ENCODE measurements at regions not wholly inside any gene's neighbourhood (a gene's known extent, or its start where the extent isn't known, plus 50 kb on each side); places are given as distances from the start of the nearest gene placed in this dataset.

DNA sequence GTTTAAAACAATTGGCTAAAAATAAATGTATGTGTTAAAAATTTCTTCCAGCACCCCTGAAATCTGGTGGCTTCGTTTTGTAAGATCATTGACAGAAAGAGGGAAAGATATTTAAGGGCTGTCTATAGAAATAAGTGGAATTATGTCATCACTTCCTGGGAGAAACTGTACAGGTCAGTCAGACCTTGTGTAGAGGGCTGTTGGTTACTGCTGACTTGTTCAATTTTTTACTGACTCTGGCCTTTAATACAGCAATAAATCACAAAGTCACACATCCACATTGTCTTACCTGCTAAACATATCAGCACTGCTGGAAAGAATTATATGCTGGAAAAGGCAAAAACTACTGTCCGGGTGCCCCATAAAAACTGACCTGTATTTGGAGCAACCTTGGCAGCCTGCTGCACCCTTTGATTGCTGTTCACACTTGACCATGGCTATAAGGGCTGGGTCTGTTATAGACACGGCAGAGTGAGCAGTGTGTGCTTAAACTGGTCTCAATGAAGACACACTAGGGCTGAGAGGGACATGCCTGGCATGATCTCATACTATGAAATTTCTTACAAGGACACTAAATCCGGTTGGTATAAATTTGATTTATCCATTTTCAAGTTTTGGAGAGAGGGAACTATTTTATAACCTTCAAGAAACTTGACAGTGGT, 162.1 kb downstream of the NHLRC3 start:
- Mint-ChIP-seq H3K9me3 (no peaks in the 10 kb centered on the region), H3K27me3 (ENCODE audit: low read depth) (peaks cover 3% of the 10 kb centered on the region), H3K4me3 (no peak overlapping the region), H3K4me1 (ENCODE audit: low read depth) (peaks cover 6% of the 10 kb centered on the region), H3K36me3 (ENCODE audit: insufficient read depth) (no peaks in the 10 kb centered on the region)
- ATAC-seq (no peak), DNase-seq (no peak)

DNA sequence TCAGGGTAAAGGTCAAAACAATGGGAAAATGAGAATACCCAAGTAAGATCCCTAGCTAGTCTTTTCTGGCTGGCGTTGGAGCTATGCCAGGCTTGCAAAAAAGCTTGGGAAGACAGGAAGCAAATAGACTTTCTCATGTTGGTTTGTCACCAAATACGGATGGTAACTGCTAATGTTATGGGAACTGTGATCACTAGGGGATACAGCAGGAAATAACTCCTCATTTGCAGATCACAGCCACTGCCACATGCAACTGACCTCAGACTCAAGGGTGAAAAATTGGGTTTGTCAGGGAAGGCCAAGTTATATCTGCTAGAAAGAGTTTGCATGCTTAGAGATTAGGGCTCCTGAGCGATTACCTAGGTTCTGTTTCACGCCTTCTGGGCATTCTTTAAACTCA, 162.9 kb downstream of the NHLRC3 start:
- ATAC-seq, result no peak

DNA sequence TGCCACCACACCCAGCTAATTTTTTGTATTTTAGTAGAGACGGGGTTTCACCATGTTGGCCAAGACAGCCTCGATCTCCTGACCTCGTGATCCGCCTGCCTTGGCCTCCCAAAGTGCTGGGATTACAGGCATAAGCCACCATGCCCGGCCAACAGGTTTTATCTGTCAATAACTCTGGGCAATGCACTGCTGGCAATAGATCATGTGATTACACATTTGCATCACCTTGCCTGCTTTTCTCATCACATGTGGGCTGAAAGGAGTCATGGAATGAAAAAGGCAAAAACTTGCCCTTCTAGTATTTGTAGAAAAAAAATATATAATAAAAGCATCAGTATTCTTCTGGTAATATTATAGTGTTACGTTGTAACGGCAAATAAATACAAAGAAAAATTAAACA, 164.5 kb downstream of the NHLRC3 start:
- ATAC-seq, result no peak
- H3K4me1 Mint-ChIP-seq (ENCODE audit: low read depth), result no peaks in the 10 kb centered on the region
- no peaks in the 10 kb centered on the region for H3K9me3 Mint-ChIP-seq
- H3K27me3 Mint-ChIP-seq (ENCODE audit: low read depth), result peaks cover 5% of the 10 kb centered on the region
- no peaks in the 10 kb centered on the region for H3K36me3 Mint-ChIP-seq (ENCODE audit: insufficient read depth)
- no peak overlapping the region for H3K4me3 Mint-ChIP-seq
- DNase-seq, result no peak

More for the DNA sequence above, 162.9 kb downstream of the NHLRC3 start:
- Mint-ChIP-seq H3K36me3 (ENCODE audit: insufficient read depth) (no peaks in the 10 kb centered on the region), H3K27me3 (ENCODE audit: low read depth) (peaks cover 3% of the 10 kb centered on the region), H3K4me1 (ENCODE audit: low read depth) (peaks cover 6% of the 10 kb centered on the region), H3K9me3 (no peaks in the 10 kb centered on the region), H3K4me3 (no peak overlapping the region)
- no peak for DNase-seq

DNA sequence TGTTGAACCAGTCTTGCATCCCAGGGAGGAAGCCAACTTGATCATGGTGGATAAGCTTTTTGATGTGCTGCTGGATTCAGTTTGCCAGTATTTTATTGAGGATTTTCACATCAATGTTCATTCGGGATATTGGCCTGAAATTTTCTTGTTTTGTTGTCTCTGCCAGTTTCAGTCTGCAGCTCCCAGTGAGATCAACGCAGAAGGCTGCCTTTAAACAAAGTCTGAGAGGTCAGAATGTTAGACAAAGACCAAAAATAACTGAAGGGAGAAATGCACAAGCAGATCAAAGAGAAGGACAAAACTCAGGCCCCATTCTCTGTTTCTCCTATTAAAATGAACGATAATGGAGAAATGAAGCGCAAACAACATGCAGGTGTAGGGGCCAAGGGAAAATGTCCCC, 170.4 kb downstream of the NHLRC3 start:
- Mint-ChIP-seq H3K36me3 (ENCODE audit: insufficient read depth) (no peaks in the 10 kb centered on the region), H3K9me3 (no peaks in the 10 kb centered on the region), H3K27me3 (ENCODE audit: low read depth) (peaks cover 4% of the 10 kb centered on the region), H3K4me1 (ENCODE audit: low read depth) (no peaks in the 10 kb centered on the region), H3K4me3 (no peak overlapping the region)
- DNase-seq, result no peak
- ATAC-seq, result no peak

DNA sequence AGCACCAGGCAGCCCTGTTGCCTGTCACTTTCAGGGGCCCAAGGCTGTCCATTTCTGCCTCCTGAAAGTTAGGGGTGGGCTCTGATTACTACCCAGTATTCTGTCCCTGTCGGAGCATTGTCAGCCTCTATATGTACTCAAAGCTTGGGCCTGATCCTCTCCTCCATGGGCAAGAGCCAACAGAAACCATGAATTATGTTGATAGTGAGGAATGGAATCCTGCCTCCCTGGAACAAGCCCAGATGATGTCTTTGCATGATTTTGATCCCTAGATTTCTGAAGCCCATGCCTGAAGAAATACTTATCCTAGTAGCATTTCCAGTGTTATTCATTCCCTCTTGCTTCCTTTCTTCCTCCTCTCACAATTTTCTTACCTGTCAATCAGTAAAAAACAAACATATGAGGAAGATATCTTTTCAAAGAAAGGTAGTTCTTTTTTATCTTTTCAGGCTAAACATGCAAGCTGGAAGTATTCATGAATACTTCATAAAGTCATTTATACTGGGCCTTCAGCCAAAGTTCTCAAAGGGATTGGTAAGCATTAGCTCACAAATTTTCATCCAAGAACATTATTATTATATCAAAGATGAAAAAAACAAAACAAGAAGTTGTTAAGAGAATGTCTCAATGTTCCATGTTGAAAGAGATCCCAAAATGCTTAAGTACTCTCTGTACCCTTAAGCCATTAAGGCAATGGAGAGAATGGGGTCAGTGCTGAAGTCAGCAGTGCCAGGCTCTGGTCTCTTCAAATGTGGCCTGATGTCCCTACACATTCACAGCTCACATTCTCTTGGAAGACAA, 171.7 kb downstream of the NHLRC3 start:
- ATAC-seq (no peak), DNase-seq (no peak)
- no peaks in the 10 kb centered on the region for H3K36me3 Mint-ChIP-seq (ENCODE audit: insufficient read depth)
- no peak overlapping the region for H3K4me3 Mint-ChIP-seq
- peaks cover 3% of the 10 kb centered on the region for H3K27me3 Mint-ChIP-seq (ENCODE audit: low read depth)
- no peaks in the 10 kb centered on the region for H3K4me1 Mint-ChIP-seq (ENCODE audit: low read depth)
- no peaks in the 10 kb centered on the region for H3K9me3 Mint-ChIP-seq

DNA sequence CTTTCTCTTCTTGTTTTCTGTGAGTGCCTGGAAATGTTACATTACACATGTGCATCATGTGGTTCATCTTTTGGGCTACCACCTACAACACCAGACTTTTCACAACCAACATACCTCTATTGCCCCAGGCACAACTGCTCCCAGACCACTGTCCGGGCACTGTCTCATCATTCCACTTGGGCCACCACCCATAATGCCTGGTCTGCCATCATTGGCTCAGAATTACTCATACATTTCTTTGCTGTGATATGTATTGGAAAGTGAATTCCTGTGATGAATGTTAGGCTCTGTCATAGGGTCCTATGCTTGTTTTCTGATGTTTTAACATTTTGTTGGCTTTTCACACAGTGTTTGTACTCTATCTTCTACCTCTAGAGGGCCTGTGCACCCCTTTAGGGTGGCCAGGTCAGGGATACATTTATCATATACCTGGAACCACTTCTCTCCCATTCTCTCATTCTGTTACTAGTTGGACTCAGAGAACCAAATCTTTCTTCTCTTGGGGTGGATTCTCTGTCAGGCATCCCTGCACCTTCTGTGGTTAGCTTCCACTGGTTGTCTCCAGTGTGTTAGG, 172.8 kb downstream of the NHLRC3 start:
- no peaks in the 10 kb centered on the region for H3K9me3 Mint-ChIP-seq
- peaks cover 8% of the 10 kb centered on the region for H3K27me3 Mint-ChIP-seq (ENCODE audit: low read depth)
- H3K4me3 Mint-ChIP-seq, result no peak overlapping the region
- no peak for ATAC-seq
- no peaks in the 10 kb centered on the region for H3K4me1 Mint-ChIP-seq (ENCODE audit: low read depth)
- DNase-seq, result no peak
- no peaks in the 10 kb centered on the region for H3K36me3 Mint-ChIP-seq (ENCODE audit: insufficient read depth)

DNA sequence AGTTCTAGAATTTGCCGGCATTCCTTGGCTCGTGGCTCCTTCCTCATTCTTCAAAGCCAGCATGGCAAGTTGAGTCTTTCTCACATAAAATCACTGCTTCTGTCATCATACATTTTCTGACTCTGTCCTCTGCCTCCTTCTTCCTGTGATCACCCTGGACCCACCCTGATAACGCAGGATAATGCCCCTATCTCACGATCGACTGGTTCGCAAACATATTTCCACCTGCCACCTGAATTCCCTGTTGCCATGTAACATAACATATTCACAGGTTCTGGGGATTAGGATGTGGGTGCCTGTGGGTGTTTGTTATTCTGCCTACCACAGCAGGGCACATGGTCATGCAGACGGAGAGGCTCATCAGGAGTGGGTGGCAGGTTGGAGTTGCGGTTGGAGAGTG, 177.7 kb downstream of the NHLRC3 start:
- ATAC-seq (no peak), DNase-seq (no peak)
- Mint-ChIP-seq H3K4me3 (no peak overlapping the region), H3K36me3 (ENCODE audit: insufficient read depth) (no peaks in the 10 kb centered on the region), H3K27me3 (ENCODE audit: low read depth) (peaks cover 6% of the 10 kb centered on the region), H3K4me1 (ENCODE audit: low read depth) (no peaks in the 10 kb centered on the region), H3K9me3 (peaks cover 9% of the 10 kb centered on the region)

DNA sequence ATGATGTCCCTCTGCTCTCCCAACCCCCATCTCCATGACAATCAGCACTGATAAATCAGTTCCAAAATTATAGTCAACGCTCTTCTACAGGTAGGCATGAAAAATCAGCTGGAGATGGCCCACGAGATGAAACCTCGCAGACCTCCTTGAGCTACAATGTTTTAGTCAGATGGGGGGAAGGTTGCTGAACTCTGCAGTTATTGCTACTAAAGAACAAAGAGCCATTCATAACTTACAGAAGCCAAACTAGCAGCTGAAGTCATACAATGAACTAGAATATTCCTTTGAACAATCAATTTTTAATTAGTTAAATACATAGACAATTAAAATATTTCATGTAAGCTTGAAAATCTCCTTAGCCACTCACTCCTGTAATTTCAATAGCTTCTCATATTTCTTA, 179.2 kb downstream of the NHLRC3 start:
- ATAC-seq (no peak), DNase-seq (no peak)
- Mint-ChIP-seq H3K36me3 (ENCODE audit: insufficient read depth) (no peaks in the 10 kb centered on the region), H3K4me3 (no peak overlapping the region), H3K27me3 (ENCODE audit: low read depth) (peaks cover 6% of the 10 kb centered on the region), H3K9me3 (peaks cover 9% of the 10 kb centered on the region), H3K4me1 (ENCODE audit: low read depth) (no peaks in the 10 kb centered on the region)

DNA sequence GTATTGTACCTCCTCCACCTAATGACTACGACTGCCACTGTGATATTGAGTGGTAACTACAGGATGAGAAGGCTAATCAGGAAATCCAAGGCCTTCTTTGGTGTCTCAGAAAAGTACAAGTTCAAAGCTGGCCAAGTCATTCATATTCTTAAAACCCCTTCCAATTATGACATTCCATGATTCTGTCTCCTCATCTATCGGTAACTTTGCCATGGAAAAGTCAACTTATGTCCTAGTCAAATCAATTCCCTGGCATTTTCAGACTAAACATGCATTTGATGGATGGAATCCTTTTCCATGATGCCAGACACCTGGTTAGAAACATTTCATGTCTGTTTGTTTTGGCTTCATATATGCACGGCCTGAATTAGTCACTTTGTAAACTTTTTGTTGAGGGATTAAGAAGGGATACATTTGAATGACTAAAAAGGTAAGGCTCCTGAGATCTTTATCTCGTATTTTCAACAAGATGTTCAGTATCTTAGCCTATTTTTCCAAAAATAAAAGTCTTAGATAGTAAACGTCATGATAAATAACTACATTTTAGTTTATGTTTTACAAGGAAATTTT, 186.5 kb downstream of the NHLRC3 start:
- Mint-ChIP-seq H3K36me3 (ENCODE audit: insufficient read depth) (no peaks in the 10 kb centered on the region), H3K27me3 (ENCODE audit: low read depth) (no peaks in the 10 kb centered on the region), H3K9me3 (peaks cover 9% of the 10 kb centered on the region), H3K4me1 (ENCODE audit: low read depth) (no peaks in the 10 kb centered on the region), H3K4me3 (no peak overlapping the region)
- ATAC-seq (no peak), DNase-seq (no peak)

DNA sequence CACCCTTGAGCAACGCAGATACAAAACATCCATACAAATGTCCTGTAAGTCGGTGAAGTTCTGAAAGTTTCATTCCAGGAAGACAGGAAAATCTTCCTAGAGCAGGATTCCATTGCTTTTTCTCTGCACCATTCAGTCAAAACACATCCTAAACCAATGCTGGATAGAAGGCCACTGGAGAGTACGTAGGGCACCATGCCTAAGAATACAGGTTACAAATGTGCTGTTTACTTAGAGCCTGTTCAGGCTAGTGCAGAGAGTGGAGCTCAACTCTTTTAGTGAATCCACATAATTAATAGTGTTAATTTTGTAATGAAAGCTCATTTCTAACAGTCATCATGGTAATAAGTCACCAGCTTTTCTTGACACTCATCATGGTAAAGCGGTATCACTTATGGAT, 187.6 kb downstream of the NHLRC3 start:
- Mint-ChIP-seq H3K4me3 (no peak overlapping the region), H3K27me3 (ENCODE audit: low read depth) (no peaks in the 10 kb centered on the region), H3K36me3 (ENCODE audit: insufficient read depth) (no peaks in the 10 kb centered on the region), H3K4me1 (ENCODE audit: low read depth) (no peaks in the 10 kb centered on the region), H3K9me3 (no peaks in the 10 kb centered on the region)
- ATAC-seq (no peak), DNase-seq (no peak)

DNA sequence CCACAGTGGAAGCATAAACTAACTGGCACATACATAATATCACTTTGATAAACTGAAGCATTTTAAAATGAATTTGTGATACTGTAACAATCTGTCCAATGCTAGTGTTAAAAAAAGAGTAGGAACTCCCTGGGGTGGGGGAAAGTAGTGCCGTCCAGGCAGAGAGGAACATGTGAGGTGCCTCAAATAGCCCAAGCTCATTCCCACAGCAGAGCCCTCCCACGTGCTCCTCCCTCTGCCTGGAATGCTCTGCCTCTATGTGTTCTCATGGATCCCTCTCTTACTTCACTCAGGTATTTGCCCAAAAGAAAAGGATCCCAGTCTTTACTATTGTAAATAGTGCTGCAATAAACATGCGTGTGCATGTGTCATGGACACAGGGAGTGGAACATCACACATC, 188.1 kb downstream of the NHLRC3 start:
- H3K27me3 Mint-ChIP-seq (ENCODE audit: low read depth), result no peaks in the 10 kb centered on the region
- no peaks in the 10 kb centered on the region for H3K36me3 Mint-ChIP-seq (ENCODE audit: insufficient read depth)
- H3K4me1 Mint-ChIP-seq (ENCODE audit: low read depth), result no peaks in the 10 kb centered on the region
- DNase-seq, result no peak
- ATAC-seq, result no peak
- no peak overlapping the region for H3K4me3 Mint-ChIP-seq
- no peaks in the 10 kb centered on the region for H3K9me3 Mint-ChIP-seq

DNA sequence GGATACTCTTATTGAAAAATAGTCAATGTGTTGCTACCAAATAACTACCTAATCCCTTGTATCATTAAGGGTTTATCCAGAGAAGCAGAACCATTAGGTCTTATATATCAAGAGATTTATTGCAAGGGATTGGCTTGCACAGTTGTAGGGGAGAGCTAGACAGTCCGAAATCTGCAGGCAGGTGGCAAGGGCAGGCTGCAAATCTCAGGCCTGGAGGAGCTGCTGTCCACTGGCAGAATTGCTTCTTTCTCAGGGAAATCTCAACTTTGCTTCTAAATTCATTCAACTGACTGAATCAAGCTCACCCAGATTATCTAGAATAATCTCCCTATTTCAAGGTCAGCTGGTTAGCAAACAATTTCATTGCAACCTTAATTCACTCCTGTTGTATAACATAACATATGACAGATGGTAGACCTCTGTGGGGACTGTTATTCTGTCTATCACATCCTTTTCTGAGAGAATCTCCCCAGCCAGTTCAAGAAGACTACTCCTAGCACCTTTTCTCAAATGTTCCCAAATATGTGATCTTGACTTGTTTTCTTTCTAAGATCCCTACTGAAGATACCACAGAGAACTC, 194.2 kb downstream of the NHLRC3 start:
- ATAC-seq (no peak), DNase-seq (no peak)
- Mint-ChIP-seq H3K9me3 (no peaks in the 10 kb centered on the region), H3K4me3 (no peak overlapping the region), H3K4me1 (ENCODE audit: low read depth) (no peaks in the 10 kb centered on the region), H3K36me3 (ENCODE audit: insufficient read depth) (no peaks in the 10 kb centered on the region), H3K27me3 (ENCODE audit: low read depth) (peaks cover 5% of the 10 kb centered on the region)

DNA sequence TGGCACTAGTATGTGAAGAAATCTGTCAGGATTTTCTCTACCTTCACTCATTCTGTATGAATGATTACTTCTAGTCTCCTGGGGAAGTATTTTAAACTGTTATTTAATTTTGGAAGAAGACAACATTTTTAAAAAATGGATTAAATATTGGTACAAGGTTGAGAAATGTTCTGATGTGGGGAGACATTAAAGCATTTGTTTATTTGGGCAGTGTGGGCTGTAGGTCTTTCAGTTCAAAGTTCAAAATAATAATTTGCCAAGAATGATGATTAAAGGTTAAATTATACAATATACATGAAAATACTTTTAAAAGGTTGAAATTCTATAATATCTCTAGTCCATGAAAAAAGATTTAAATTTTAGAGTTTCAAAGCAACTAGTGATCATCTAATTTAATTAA, 194.7 kb downstream of the NHLRC3 start:
- no peak overlapping the region for H3K4me3 Mint-ChIP-seq
- ATAC-seq, result no peak

DNA sequence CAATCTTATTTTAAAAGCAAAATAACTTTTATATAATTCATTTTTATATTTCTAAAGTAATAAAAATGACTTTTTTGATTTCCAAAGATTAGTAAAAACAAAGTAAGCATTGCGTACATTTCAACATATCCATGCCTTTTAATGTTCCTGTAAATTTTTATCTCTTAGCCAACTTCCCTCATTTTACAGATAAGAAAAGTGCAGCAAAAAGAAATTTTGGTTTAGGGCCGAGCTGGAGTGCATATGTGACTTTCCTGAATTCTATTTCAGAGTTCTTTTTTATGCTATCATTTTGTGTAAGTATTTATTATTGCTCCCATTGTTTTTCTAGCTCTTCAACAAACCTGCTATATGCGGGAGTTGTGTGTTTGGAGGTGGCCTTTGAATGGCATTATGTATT, 195.3 kb downstream of the NHLRC3 start:
- no peaks in the 10 kb centered on the region for H3K9me3 Mint-ChIP-seq

More for the DNA sequence above, 194.7 kb downstream of the NHLRC3 start:
- H3K9me3 Mint-ChIP-seq, result no peaks in the 10 kb centered on the region
- no peak for DNase-seq
- H3K36me3 Mint-ChIP-seq (ENCODE audit: insufficient read depth), result no peaks in the 10 kb centered on the region
- peaks cover 8% of the 10 kb centered on the region for H3K27me3 Mint-ChIP-seq (ENCODE audit: low read depth)
- H3K4me1 Mint-ChIP-seq (ENCODE audit: low read depth), result no peaks in the 10 kb centered on the region

More for the DNA sequence above, 195.3 kb downstream of the NHLRC3 start:
- H3K36me3 Mint-ChIP-seq (ENCODE audit: insufficient read depth), result no peaks in the 10 kb centered on the region
- no peaks in the 10 kb centered on the region for H3K4me1 Mint-ChIP-seq (ENCODE audit: low read depth)
- ATAC-seq (no peak), DNase-seq (no peak)
- H3K27me3 Mint-ChIP-seq (ENCODE audit: low read depth), result peaks cover 8% of the 10 kb centered on the region
- no peak overlapping the region for H3K4me3 Mint-ChIP-seq
